GM13977 (cell line): ENCODE measurements at regions not wholly inside any gene's neighbourhood (a gene's known extent, or its start where the extent isn't known, plus 50 kb on each side); places are given as distances from the start of the nearest gene placed in this dataset.
"Not testable (repeated sequence)": the region's sequence is repeated elsewhere in the genome, so short reads cannot be mapped to it uniquely, and the experiment has no call there.

Source experiments
- DNase-seq: peaks from one replicate; pipeline ENCODE4 v3.0.0; 2012; ENCODE audit warnings: low spot score
- CTCF ChIP-seq: IDR thresholded peaks from 2 replicates; pipeline ENCODE4 v1.5.1; 2012; ENCODE audit warnings: mild to moderate bottlenecking, control low read depth; ENCODE audit not compliant: insufficient read depth; ENCODE audit errors: extremely low read depth, missing control alignments
- in situ Hi-C: fragments of 300-500 bp; cut with MboI; formaldehyde crosslinking; loops from one replicate; pipeline ENCODE4 v1.12.0; 2022; ENCODE audit warnings: low sequenced_read_pairs, low pct_unique_long_range_greater_than_20kb, mixed read lengths, inconsistent platforms; ENCODE audit not compliant: unreplicated experiment

- no peak for DNase-seq
- in situ Hi-C loops = no loop called here
Observed at GRCh38 chr6:49151033-49151432, 312.0 kb downstream of the MMUT start.

GRCh38 chr6:49145280-49145679 lies 317.8 kb downstream of the MMUT start:
- in situ Hi-C loops = no loop called here
- no peak for DNase-seq
- TF ChIP-seq CTCF = no peak

More at GRCh38 chr6:49151033-49151432, 312.0 kb downstream of the MMUT start:
- no peak for TF ChIP-seq CTCF

- DNase-seq = no peak
- TF ChIP-seq CTCF = no peak
- in situ Hi-C loops = no loop called here
Observed at GRCh38 chr6:49142421-49143151, 320.5 kb downstream of the MMUT start.

- in situ Hi-C loops = no loop called here
- no peak for TF ChIP-seq CTCF
- no peak for DNase-seq
Observed at GRCh38 chr6:49121970-49122369, 341.1 kb downstream of the MMUT start.

- in situ Hi-C loops = no loop called here
- TF ChIP-seq CTCF = no peak
- DNase-seq = no peak
Observed at GRCh38 chr6:49118478-49118877, 344.6 kb downstream of the MMUT start.

- no peak for DNase-seq
- no peak for TF ChIP-seq CTCF
- in situ Hi-C loops = no loop called here
Observed at GRCh38 chr6:49110916-49111315, 352.1 kb downstream of the MMUT start.

- DNase-seq, in situ Hi-C loops: not testable (repeated sequence)
Observed at GRCh38 chr6:49097664-49098063, 365.4 kb downstream of the MMUT start.
